GM19025 (cell line): ENCODE measurements at regions not wholly inside any gene's neighbourhood (a gene's known extent, or its start where the extent isn't known, plus 50 kb on each side); places are given as distances from the start of the nearest gene placed in this dataset.
"Not testable (repeated sequence)": the region's sequence is repeated elsewhere in the genome, so short reads cannot be mapped to it uniquely, and the experiment has no call there.

Source experiments
- ATAC-seq: cut with Tn5 transposase; IDR thresholded peaks from one replicate; pipeline ENCODE4 v1.9.1; 2021; ENCODE audit warnings: mild to moderate bottlenecking, low read depth, moderate library complexity; ENCODE audit not compliant: unreplicated experiment

- ATAC-seq: not testable (repeated sequence)
These were observed 70.7 kb upstream of the ZNF658 start for GRCh38 chr9:66829853-66830252.

GRCh38 chr9:66830777-66831497 lies 69.6 kb upstream of the ZNF658 start:
- ATAC-seq: not testable (repeated sequence)

GRCh38 chr9:66832222-66832621 lies 68.3 kb upstream of the ZNF658 start:
- ATAC-seq: not testable (repeated sequence)

GRCh38 chr9:66837242-66837937 lies 63.1 kb upstream of the ZNF658 start:
- not testable (repeated sequence) for ATAC-seq
